ENCODE measurements at regions not wholly inside any gene's neighbourhood (a gene's known extent, or its start where the extent isn't known, plus 50 kb on each side); places are given as distances from the start of the nearest gene placed in this dataset.

DNA sequence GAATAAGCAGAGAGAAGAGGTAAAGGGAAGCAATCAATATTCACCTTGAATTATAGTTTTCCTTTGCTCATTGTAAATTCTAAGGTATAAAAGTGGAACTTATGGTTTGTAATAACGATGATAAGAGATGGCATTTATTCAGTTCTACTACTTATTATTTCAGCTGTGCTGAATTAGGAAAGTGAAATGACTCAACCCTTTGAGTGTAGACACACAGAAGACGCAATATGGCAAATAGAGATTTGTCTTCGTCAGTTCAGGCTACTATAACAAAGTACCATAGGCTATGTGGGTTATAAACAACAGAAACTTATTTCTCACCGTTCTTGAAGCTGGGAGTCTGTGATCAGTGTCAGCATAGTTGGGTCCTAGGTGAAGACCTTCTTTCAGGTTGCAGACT lies 713.0 kb upstream of the PCDH9 start:
- Histone ChIP-seq H3K27me3 (no peaks in the 10 kb centered on the region), H3K4me3 (no peak overlapping the region), H3K36me3 (no peaks in the 10 kb centered on the region), H3F3A (ENCODE audit: low read depth) (no peaks in the 10 kb centered on the region), H3K27ac (no peak overlapping the region), H3K4me2 (no peak overlapping the region), H3K9ac (no peak overlapping the region), H2AFZ (replicated peaks) (no peak overlapping the region), H4K20me1 (ENCODE audit: low read depth) (no peaks in the 10 kb centered on the region), H3K4me1 (no peaks in the 10 kb centered on the region), H3K79me2 (ENCODE audit: low read depth) (no peaks in the 10 kb centered on the region), H3K9me3 (ENCODE audit: low read depth) (no peaks in the 10 kb centered on the region)
- H3K9me3 Mint-ChIP-seq, result no peaks in the 10 kb centered on the region
- H3K27ac Mint-ChIP-seq, result no peak overlapping the region
- H3K36me3 Mint-ChIP-seq, result no peaks in the 10 kb centered on the region
- TF ChIP-seq EZH2 (IDR thresholded peaks at IDR 0.05), result no peak
- TF ChIP-seq, protein P1, sequence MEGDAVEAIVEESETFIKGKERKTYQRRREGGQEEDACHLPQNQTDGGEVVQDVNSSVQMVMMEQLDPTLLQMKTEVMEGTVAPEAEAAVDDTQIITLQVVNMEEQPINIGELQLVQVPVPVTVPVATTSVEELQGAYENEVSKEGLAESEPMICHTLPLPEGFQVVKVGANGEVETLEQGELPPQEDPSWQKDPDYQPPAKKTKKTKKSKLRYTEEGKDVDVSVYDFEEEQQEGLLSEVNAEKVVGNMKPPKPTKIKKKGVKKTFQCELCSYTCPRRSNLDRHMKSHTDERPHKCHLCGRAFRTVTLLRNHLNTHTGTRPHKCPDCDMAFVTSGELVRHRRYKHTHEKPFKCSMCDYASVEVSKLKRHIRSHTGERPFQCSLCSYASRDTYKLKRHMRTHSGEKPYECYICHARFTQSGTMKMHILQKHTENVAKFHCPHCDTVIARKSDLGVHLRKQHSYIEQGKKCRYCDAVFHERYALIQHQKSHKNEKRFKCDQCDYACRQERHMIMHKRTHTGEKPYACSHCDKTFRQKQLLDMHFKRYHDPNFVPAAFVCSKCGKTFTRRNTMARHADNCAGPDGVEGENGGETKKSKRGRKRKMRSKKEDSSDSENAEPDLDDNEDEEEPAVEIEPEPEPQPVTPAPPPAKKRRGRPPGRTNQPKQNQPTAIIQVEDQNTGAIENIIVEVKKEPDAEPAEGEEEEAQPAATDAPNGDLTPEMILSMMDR (IDR thresholded peaks at IDR 0.05), result no peak
- no peak for TF ChIP-seq EZH2phosphoT487 (IDR thresholded peaks at IDR 0.05)
- no peak overlapping the region for H3K4me3 Mint-ChIP-seq
- peaks cover 3% of the 10 kb centered on the region for H3K27me3 Mint-ChIP-seq (ENCODE audit: insufficient read depth, low read depth)
- H3K4me1 Mint-ChIP-seq, result no peaks in the 10 kb centered on the region
- no peak for DNase-seq (ENCODE audit: low spot score)

DNA sequence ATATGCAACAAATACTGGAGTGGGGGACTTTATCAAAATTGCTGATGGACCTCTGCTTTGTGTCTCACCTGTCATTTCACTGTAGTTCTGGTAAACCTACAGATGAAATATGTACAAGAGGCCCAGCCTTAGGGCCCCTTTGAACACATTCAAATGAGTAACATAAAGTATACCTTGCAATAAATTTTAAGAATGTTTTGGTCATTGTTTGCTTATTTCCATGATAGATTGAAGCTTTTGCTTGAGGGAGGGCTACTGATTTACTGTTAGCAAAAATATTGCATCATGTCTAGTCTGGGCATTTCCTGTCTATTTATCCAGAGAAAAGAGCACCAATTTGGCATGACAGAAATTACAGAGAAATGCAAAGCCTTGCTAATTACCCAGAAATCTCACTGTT lies 705.5 kb upstream of the PCDH9 start:
- Histone ChIP-seq H3K79me2 (ENCODE audit: low read depth) (no peaks in the 10 kb centered on the region), H3K27me3 (no peaks in the 10 kb centered on the region), H3K36me3 (no peaks in the 10 kb centered on the region), H3K4me1 (no peaks in the 10 kb centered on the region), H2AFZ (replicated peaks) (no peak overlapping the region), H4K20me1 (ENCODE audit: low read depth) (no peaks in the 10 kb centered on the region), H3K4me3 (no peak overlapping the region), H3F3A (ENCODE audit: low read depth) (no peaks in the 10 kb centered on the region), H3K9me3 (ENCODE audit: low read depth) (no peaks in the 10 kb centered on the region), H3K27ac (no peak overlapping the region), H3K9ac (no peak overlapping the region), H3K4me2 (no peak overlapping the region)
- DNase-seq (ENCODE audit: low spot score), result no peak
- Mint-ChIP-seq H3K9me3 (no peaks in the 10 kb centered on the region), H3K36me3 (no peaks in the 10 kb centered on the region), H3K4me3 (no peak overlapping the region), H3K27ac (no peak overlapping the region), H3K27me3 (ENCODE audit: insufficient read depth, low read depth) (no peaks in the 10 kb centered on the region), H3K4me1 (peaks cover 4% of the 10 kb centered on the region)
- TF ChIP-seq EZH2phosphoT487 (IDR thresholded peaks at IDR 0.05) (no peak), EZH2 (IDR thresholded peaks at IDR 0.05) (no peak)
- TF ChIP-seq, protein P1 (IDR thresholded peaks at IDR 0.05), result no peak

DNA sequence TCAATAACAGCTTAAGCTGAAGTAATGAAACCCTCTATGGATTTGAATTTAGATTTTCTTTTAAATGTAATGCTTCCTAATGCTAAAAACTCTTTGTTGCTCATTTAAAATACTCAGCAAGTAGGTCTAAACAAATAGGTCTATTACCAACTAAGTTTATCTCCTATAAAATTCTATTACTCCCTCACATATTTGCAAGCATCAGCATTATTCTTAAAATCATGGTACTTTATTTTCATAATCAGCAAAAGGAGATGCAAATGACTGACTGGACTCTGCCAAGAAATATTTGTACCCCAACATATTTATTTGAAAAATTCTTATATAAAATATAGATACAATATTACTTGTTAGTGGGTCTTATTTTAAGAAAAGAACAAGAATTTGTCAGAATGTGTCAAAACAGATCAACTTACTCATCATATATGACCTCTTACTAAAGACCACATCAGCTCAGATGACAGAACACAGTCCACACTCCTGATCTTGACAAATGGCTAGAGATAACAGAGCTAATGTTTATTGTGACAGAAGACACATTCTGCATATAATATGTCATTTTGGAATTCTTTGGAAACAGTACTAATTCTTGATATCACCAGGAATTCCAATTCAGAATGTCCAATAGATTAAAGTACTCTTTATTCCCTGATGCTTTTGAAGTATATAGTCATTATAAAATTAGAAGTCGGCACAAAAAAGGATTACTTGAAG lies 704.6 kb upstream of the PCDH9 start:
- Histone ChIP-seq H3K4me2 (no peak overlapping the region), H3K4me1 (no peaks in the 10 kb centered on the region), H3K9me3 (ENCODE audit: low read depth) (no peaks in the 10 kb centered on the region), H3K4me3 (no peak overlapping the region), H4K20me1 (ENCODE audit: low read depth) (no peaks in the 10 kb centered on the region), H2AFZ (replicated peaks) (no peak overlapping the region), H3K79me2 (ENCODE audit: low read depth) (no peaks in the 10 kb centered on the region), H3K27ac (no peak overlapping the region), H3K27me3 (no peaks in the 10 kb centered on the region), H3F3A (ENCODE audit: low read depth) (no peaks in the 10 kb centered on the region), H3K36me3 (no peaks in the 10 kb centered on the region), H3K9ac (no peak overlapping the region)
- DNase-seq (ENCODE audit: low spot score), result no peak
- Mint-ChIP-seq H3K36me3 (no peaks in the 10 kb centered on the region), H3K4me3 (no peak overlapping the region), H3K27ac (no peak overlapping the region), H3K9me3 (no peaks in the 10 kb centered on the region), H3K4me1 (peaks cover 4% of the 10 kb centered on the region), H3K27me3 (ENCODE audit: insufficient read depth, low read depth) (no peaks in the 10 kb centered on the region)
- TF ChIP-seq, protein P1 (IDR thresholded peaks at IDR 0.05), result no peak
- TF ChIP-seq EZH2phosphoT487 (IDR thresholded peaks at IDR 0.05) (no peak), EZH2 (IDR thresholded peaks at IDR 0.05) (no peak)

Measured in neural progenitor cell (in vitro differentiated cells).